Mucosa of stomach (tissue), 1 donor: ENCODE measurements at regions not wholly inside any gene's neighbourhood (a gene's known extent, or its start where the extent isn't known, plus 50 kb on each side); places are given as distances from the start of the nearest gene placed in this dataset.

ENCODE experiments used
- H3K27me3 ChIP-seq: one replicate; pipeline ENCODE4 v1.7.0; 2013; ENCODE audit warnings: mild to moderate bottlenecking, low read length; ENCODE audit not compliant: control insufficient read depth, insufficient read depth
- H3K36me3 ChIP-seq: one replicate; pipeline ENCODE4 v1.7.0; 2013; ENCODE audit warnings: low read length; ENCODE audit not compliant: control insufficient read depth, insufficient read depth
- H3K4me1 ChIP-seq: one replicate; pipeline ENCODE4 v1.7.0; 2013; ENCODE audit warnings: mild to moderate bottlenecking, low read length; ENCODE audit not compliant: control insufficient read depth, insufficient read depth
- H3K4me3 ChIP-seq: one replicate; pipeline ENCODE4 v1.7.0; 2013; ENCODE audit warnings: low read length
- H3K9ac ChIP-seq: one replicate; pipeline ENCODE4 v1.7.0; 2013; ENCODE audit warnings: mild to moderate bottlenecking, low read length, moderate library complexity
- H3K9me3 ChIP-seq: one replicate; pipeline ENCODE4 v1.7.0; 2013; ENCODE audit warnings: mild to moderate bottlenecking, low read length, moderate library complexity; ENCODE audit not compliant: control insufficient read depth
- donor health status: Pancreatic carcinoma.

DNA sequence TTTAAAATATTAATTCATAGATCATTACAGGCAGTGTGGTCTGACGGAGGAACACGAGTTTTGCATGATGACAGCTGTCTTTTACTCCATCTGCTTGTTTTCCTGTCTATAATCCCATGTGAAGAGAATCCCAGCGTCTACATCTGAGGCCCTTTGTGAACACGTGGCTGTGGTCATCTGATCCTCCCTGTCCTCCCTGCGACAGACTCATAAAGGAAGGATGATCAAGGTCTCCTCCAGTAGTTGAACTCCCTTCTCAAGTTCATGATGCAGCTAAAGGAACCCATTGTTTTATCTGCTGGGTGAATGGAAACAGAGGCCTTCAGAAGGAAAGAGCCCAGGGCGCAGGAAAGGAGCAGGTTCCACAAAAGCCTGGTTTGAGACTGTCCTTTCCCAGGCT is 435.8 kb upstream of the JARID2 start:
- peaks cover under 1% of the 10 kb centered on the region for H3K4me1 ChIP-seq
- no peaks in the 10 kb centered on the region for H3K36me3 ChIP-seq
- H3K27me3 ChIP-seq = no peaks in the 10 kb centered on the region
- no peak overlapping the region for H3K4me3 ChIP-seq
- no peak overlapping the region for H3K9ac ChIP-seq
- no peaks in the 10 kb centered on the region for H3K9me3 ChIP-seq

- no peaks in the 10 kb centered on the region for H3K9me3 ChIP-seq
- no peak overlapping the region for H3K4me3 ChIP-seq
- peaks cover 3% of the 10 kb centered on the region for H3K4me1 ChIP-seq
- H3K27me3 ChIP-seq = no peaks in the 10 kb centered on the region
- no peaks in the 10 kb centered on the region for H3K36me3 ChIP-seq
- no peak overlapping the region for H3K9ac ChIP-seq
Observed at GRCh38 chr6:14811775-14812428, 434.0 kb upstream of the JARID2 start.

DNA sequence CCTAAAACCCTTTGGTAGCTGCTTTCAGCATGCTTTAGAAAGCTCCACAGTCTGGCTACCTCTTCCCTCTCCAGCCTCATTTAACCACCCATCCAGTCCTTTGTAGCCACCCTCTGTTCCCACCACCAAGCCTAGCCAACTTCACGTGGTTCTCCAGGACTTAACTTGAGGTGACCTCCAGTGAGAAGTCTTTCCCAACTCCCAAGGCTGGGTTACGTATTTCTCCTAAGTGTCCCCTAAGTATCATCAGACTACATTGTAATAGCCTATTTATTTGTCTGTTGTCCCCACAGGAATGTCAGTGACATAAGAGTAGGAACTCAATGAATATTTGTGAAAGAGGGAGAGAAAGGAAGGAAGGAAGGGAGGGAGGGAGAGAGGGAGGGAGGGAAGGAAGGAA is 431.9 kb upstream of the JARID2 start:
- Histone ChIP-seq H3K27me3 (no peaks in the 10 kb centered on the region), H3K9me3 (no peaks in the 10 kb centered on the region), H3K9ac (no peak overlapping the region), H3K4me1 (peaks cover 21% of the 10 kb centered on the region), H3K36me3 (no peaks in the 10 kb centered on the region), H3K4me3 (no peak overlapping the region)

- Histone ChIP-seq H3K4me3 (no peak overlapping the region), H3K36me3 (no peaks in the 10 kb centered on the region), H3K9me3 (no peaks in the 10 kb centered on the region), H3K4me1 (peaks cover 30% of the 10 kb centered on the region), H3K9ac (no peak overlapping the region), H3K27me3 (no peaks in the 10 kb centered on the region)
Observed at GRCh38 chr6:14816116-14816859, 429.6 kb upstream of the JARID2 start.

- Histone ChIP-seq H3K9me3 (no peaks in the 10 kb centered on the region), H3K27me3 (no peaks in the 10 kb centered on the region), H3K4me3 (no peak overlapping the region), H3K4me1 (peaks cover 30% of the 10 kb centered on the region), H3K9ac (no peak overlapping the region), H3K36me3 (no peaks in the 10 kb centered on the region)
Observed at GRCh38 chr6:14817074-14817473, 428.8 kb upstream of the JARID2 start.

- Histone ChIP-seq H3K4me1 (peaks cover 30% of the 10 kb centered on the region), H3K9ac (no peak overlapping the region), H3K9me3 (no peaks in the 10 kb centered on the region), H3K27me3 (no peaks in the 10 kb centered on the region), H3K36me3 (no peaks in the 10 kb centered on the region), H3K4me3 (no peak overlapping the region)
Observed at GRCh38 chr6:14818422-14818884, 427.4 kb upstream of the JARID2 start.

DNA sequence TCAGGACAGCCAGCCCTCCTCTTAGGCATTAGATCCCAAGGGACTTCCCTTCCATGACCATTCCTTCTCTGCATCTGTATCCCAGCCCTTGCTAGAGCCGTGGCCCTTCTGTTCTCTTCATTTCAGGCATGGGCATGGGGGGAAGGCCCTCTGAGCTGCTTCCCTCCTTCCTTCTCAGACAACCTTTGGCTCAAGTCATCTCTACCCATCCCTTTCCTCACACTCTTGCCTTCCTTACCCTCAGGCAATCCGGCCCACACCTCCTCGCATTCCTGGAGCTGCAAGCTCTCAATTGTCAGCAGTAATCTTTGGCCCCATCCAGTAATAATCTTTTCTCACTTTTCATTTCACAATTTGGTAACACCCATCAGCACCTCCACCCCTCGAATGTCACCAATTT is 426.9 kb upstream of the JARID2 start:
- Histone ChIP-seq H3K9me3 (no peaks in the 10 kb centered on the region), H3K4me1 (peaks cover 30% of the 10 kb centered on the region), H3K36me3 (no peaks in the 10 kb centered on the region), H3K27me3 (no peaks in the 10 kb centered on the region), H3K4me3 (no peak overlapping the region), H3K9ac (no peak overlapping the region)

DNA sequence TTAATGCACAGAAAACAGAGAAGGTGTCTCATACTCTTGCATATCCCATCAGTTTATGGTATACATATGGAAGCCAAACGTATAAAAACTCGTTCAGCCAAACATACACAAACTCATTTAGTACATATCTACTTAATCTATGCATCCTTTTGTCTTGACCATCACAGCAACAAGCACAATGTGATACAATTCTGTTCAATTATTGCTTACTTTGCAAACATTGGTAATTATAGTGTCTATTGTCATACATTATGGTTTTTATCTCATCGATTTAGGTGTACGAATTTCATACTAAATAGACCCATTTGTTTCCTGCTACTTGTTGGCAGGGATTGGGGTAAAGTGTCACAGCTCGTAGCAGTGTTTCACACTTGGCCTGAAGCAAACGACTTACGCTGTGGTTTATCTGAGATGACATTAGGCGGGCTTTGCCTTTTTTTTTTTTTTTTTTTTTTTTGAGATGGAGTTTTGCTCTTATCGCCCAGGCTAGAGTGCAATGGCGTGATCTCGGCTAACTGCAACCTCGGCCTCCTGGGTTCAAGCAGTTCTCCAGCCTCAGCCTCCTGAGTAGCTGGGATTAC is 425.9 kb upstream of the JARID2 start:
- Histone ChIP-seq H3K27me3 (no peaks in the 10 kb centered on the region), H3K36me3 (no peaks in the 10 kb centered on the region)

DNA sequence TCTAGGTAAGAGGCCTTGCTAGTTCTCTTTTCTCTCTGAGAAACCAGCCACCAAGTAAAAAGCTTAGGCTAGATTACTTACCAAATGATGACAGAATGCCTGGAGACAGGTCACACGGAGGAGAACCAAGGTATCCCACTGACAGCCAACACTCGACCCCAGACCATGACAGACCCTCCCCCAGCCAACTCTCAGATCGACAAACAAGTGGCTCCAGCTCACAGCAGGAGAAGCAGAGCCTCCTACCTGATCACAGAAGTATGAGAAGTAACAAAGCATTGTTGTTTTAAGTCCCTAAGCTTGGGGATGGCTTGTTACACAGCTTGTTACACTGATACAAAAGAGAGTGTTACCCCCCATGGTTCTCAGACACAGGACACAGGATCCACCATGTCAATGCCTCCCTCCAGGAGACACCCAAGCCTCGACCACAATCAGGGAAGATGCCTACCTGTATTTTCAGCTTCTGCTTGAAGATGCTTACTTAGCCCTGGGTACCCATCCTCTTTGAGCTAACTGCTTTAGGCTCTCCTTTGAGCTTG is 423.8 kb upstream of the JARID2 start:
- H3K4me3 ChIP-seq = no peak overlapping the region
- peaks cover 34% of the 10 kb centered on the region for H3K4me1 ChIP-seq
- no peaks in the 10 kb centered on the region for H3K36me3 ChIP-seq
- H3K27me3 ChIP-seq = no peaks in the 10 kb centered on the region
- no peaks in the 10 kb centered on the region for H3K9me3 ChIP-seq
- no peak overlapping the region for H3K9ac ChIP-seq

More for the DNA sequence above, 425.9 kb upstream of the JARID2 start:
- Histone ChIP-seq H3K9ac (no peak overlapping the region), H3K4me1 (peaks cover 30% of the 10 kb centered on the region), H3K9me3 (no peaks in the 10 kb centered on the region), H3K4me3 (no peak overlapping the region)

DNA sequence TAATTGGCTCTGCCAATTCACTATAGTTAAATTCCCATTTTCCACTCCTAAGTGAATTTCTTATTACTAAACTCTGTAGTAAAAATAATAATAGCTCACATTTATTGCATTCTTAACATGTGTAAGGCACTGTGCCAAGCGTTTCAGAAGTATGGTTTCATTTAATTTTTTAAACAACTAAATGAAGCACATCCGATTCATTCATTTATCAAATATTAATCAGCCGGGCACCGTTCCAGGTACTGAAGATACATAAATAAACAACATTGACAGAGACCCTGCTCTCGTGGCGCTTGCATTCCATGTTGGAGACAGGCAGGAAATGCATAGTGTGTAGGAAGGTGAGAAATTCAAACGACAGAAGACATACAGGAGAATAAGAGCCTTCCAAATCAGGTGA is 423.2 kb upstream of the JARID2 start:
- Histone ChIP-seq H3K36me3 (no peaks in the 10 kb centered on the region), H3K4me1 (peaks cover 28% of the 10 kb centered on the region), H3K4me3 (no peak overlapping the region), H3K9ac (no peak overlapping the region), H3K27me3 (no peaks in the 10 kb centered on the region), H3K9me3 (no peaks in the 10 kb centered on the region)

DNA sequence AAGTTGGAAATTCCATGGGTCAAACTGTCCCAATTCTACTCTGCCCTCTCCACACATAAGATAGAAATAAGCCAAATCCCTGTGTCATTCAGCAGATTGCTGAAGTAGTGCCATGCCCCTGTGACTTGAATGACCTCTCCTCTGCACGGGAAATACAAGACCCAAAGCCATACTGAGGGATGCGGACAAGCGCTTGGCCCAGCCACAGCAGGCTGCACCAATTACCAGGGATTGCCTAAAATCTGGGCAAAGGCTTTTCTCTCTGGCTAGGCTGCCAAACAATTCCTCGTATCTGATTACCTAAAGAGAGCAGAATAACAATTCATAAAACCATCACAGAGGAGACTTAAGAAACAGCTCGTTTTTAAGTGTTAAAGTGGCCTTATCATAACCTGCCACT is 421.8 kb upstream of the JARID2 start:
- H3K9me3 ChIP-seq = no peaks in the 10 kb centered on the region
- no peak overlapping the region for H3K4me3 ChIP-seq
- H3K9ac ChIP-seq = no peak overlapping the region
- peaks cover 17% of the 10 kb centered on the region for H3K4me1 ChIP-seq
- no peaks in the 10 kb centered on the region for H3K36me3 ChIP-seq
- no peaks in the 10 kb centered on the region for H3K27me3 ChIP-seq
